ENCODE measurements at regions not wholly inside any gene's neighbourhood (a gene's known extent, or its start where the extent isn't known, plus 50 kb on each side); places are given as distances from the start of the nearest gene placed in this dataset.

GRCh38 chr2:180735799-180736198, 244.6 kb upstream of the UBE2E3 start:
- DNase-seq (ENCODE audit: low spot score) = no peak

- DNase-seq (ENCODE audit: low spot score) = no peak
Observed at GRCh38 chr2:180734382-180734781, 246.0 kb upstream of the UBE2E3 start.

DNA sequence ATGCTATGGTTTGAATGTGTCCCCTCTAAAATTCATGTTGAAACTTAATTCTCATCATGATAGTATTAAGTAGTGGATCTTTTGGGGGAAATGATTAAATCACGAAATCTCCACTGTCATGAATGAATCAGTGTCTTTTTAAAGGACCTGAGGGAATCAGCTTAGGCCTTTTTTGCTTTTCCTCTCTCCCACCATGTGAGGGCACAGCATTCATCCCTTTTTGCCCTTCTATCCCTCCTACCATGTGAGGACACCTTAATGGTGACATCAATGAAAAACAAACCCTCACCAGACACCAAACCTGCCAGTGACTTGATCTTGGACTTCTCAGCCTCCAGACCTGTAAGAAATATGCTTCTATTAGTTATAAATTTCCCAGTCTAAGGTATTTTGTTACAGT, 247.1 kb upstream of the UBE2E3 start:
- no peak for DNase-seq (ENCODE audit: low spot score)

DNA sequence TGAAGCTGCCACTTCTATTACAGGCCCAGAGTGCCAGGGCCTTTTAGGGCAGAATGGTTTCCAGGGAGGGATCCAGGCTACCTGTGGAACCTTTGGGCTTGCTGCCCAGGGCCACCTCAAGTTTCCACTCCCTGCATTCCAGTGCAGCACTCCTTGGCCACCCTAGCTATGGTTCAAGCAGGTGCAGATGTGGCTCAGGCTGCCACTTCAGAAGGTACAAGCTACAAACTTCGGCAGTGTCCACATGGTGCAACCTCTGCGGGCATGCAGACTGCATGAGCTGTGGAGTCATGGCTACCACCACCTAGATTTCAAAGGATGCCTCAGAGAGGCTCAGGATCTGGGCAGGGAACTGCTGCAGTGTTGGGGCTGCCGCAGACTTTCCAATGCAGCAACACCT, 248.1 kb upstream of the UBE2E3 start:
- DNase-seq (ENCODE audit: low spot score) = no peak

GRCh38 chr2:180730976-180731375, 249.4 kb upstream of the UBE2E3 start:
- DNase-seq (ENCODE audit: low spot score) = no peak

DNA sequence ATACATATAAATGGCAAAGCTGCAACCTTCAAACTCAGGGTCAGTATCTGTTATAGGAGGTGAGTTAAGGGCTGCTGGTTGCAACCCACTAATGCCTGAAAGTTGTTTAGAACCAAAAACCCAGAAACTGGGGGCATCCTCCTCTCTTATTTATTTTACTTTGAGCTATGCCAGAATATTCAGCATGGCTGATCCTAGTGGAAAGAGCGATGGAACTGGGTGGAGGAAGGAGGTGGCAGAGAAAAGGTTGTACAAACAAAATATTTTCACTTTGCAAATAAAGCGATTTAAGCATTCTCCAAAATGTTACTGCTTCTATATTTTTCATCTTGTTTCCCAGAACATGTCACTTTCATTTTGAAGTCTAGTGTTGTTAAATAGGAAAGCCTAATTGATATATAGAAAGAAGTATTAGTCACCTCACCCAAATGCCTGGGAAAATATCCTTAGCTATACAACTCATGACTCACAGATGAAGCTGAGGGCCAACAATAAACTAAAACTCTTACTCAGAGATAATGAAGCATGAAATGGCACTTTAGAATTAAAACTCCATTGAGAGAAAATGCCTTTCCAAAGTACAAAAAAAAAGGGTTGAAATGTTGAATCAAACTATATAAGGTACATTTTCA, 251.4 kb upstream of the UBE2E3 start:
- peak; percentile 20 for DNase-seq (ENCODE audit: low spot score)

DNA sequence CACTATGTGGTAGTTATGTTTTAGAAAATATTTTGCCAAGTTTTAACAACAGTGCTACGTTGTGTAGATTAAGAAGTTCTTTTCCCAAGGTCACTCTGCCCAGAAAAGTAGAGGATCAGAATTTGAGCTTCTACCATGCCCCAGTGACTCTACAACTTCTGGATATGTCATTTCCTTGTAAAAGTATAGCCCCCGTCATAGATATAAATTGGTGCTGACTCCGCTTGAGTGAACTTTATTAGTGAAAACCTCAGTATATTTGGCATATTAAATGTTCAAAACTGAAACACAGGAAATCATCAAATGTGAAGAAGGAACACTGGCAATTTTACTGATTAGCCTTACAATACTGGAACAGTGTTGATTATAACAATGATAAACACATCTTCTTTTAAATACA, 256.7 kb upstream of the UBE2E3 start:
- no peak for DNase-seq (ENCODE audit: low spot score)

DNA sequence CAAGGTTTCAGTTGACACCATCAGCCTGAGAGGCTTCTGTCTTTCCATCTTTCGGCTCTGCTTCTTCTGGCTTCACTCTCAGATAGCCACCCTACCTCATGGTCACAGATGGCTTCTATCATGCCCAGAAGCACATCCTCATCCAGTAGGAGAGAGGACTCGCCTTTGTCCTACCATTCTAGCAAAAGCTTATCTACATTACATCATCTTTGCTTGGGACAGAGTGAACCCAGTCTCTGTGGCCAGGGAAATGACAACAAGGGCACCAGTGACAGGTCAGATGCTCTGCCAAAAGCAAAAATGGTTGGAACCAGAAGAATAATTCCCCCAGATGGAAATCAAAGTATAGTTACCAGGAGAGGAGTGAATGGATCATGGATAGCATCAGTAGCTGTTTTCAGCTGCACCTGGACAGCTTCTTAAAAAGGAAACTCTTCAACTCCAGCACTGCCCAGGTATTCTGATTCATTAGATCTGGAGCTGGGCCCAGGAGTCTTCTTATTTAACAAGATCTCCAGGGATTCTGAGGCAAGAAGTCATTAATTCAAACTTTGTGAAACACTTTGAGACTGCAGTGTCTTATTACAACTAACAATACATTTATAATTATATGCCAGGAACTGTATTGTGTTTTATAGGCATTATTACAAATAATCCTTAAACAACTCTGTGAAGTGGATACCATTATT, 257.7 kb upstream of the UBE2E3 start:
- no peak for DNase-seq (ENCODE audit: low spot score)

DNA sequence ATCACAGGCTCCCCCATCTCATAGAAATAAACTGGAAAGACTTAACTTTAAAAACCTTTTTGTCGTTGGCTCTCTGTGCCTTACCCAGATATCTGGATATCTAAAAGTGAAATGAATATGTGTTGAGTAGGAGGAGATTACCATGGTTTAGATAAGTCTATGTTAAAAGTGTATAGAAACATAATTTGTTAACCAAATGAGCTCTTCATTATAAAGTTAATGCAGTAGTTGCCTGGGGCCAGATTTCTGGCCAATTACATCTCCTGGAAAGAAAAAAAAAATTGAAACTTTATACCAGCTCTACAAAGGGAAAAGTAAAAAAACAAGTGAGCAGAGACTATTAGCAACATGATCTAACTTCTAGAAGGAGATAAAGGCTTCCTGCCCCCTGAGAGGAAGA, 259.6 kb upstream of the UBE2E3 start:
- no peak for DNase-seq (ENCODE audit: low spot score)

DNA sequence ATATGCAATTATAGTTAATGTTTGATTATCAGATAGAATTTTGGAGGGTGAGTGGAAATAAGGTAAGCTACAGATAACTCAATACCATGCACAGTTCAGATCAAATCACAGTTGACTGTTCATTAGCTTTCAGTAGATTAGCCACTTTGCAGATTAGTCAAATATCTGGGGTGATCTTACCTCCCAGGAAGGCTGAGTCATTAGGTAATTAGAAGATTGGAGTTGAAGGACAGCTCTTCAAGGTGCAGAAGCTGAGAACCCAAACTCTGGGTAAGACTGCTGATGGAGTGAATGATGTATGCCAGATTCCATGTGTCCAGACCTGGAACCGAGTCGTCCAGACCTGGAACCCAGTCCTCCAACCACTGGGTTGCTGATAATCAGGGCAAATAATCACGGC, 262.8 kb upstream of the UBE2E3 start:
- no peak for DNase-seq (ENCODE audit: low spot score)

DNA sequence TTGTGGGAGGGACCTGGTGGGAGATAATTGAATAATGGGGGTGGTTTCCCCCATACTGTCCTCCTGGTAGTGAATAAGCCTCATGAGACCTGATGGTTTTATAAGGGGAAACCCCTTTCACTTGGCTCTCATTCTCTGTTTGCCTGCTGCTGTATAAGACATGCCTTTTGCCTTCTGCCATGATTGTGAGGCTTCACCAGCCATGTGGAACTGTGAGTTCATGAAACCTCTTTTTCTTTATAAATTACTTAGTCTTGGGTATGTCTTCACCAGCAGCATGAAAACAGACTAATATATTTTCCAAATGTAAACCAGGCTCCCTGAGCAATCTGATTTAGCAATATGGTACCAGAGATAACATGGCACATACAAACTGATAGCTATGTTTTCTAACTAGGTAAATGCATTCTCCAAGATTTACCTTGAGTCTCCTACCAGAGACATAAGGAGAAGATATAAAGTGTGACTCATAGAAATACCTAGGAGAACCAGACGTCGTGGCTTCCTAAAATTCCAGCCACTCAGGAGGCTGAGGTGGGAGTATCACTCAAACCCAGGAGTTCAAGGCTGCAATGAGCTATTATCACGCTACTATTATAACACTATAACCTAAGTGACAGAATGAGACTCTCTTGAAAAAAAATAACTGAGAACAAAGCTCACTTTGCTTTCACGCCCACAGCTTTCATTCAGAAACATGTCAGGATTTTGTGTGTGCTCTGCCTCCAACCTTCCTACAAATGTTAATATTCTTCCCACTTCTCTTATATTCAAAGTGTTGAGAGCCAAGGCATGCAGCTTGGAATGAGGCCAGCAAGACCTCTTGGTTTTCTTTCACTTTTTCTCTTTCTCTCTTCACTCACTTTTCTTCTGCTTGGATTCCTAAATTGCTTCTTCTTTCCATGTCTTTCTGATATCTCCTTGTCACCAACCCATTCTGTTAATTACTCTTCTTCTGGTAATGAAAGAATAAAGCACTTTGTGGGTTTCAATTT, 263.9 kb upstream of the UBE2E3 start:
- DNase-seq (ENCODE audit: low spot score) = no peak

GRCh38 chr2:180715044-180715443, 265.4 kb upstream of the UBE2E3 start:
- DNase-seq (ENCODE audit: low spot score) = no peak

GRCh38 chr2:180709392-180710145, 270.8 kb upstream of the UBE2E3 start:
- no peak for DNase-seq (ENCODE audit: low spot score)

- DNase-seq (ENCODE audit: low spot score) = peak; percentile 13
Observed at GRCh38 chr2:180707884-180708205, 272.6 kb upstream of the UBE2E3 start.

DNA sequence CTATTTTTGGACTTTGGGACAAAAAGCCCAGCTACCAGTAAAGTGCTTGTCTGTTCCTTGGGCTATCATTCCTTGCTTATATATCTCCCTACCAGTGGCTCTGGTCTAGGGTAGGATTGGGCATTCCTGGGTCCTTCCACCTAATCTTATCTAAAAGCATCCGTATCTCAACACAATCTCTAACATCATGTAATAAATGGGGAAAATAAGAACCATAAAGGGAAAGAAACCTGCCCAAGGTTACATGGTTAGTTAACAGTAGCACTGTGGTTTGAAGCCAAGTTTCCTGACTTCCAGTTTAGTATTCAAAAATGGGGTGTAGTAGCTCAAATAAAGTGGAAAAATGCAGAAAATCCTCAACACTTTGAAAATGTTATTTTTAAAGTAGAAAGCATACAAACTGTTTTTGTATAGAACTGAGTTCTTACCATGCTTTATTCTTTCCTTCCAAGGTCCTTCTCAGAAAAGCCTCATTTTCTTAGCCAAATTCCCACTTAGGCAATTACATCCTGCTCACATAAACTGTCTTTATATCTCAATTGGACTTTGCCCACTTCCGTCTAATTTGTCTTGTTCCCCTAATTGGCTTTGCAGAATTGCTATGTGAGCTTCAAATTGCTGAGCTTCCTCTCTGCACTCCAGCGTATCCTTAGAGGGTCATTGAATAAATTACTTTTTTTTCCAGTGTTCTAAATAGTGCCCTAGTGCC, 273.1 kb upstream of the UBE2E3 start:
- no peak for DNase-seq (ENCODE audit: low spot score)

DNA sequence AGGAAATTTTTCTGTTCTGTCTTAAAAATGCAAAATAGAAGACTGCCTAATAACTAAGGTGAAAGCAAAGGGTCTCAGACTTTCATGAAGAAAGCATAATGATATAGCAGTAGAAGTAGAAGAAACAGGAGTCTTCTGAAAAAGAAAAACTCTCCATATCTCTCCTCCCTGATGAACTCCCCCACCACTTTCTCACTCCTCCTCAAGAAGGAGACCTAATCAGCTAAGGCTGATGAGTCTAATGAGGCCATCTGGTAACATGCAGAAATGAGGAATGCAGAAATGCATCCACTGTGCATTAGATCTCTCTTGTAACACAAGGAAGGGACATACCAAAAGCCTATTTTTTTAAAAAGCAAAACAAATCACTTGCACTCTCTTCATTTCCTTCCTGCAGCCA, 273.7 kb upstream of the UBE2E3 start:
- no peak for DNase-seq (ENCODE audit: low spot score)

DNA sequence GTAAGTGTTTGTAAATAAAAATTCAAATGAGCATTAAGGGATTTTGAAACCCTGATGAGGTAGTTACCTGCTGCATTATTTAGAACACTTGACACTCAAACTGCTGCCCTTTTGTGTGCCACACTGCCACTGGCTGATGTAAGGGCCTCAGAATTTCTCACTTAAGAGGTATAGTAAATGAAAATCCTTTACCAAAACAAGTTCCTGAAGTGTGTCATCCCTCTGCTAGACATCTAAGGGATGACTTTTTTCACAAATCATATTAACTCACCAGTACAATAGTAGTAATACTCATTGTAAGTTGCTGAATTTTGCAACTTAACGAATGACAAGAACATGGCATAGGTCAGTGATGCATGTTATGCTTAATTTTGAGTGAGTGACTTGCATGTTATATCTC, 274.9 kb upstream of the UBE2E3 start:
- DNase-seq (ENCODE audit: low spot score) = no peak

DNA sequence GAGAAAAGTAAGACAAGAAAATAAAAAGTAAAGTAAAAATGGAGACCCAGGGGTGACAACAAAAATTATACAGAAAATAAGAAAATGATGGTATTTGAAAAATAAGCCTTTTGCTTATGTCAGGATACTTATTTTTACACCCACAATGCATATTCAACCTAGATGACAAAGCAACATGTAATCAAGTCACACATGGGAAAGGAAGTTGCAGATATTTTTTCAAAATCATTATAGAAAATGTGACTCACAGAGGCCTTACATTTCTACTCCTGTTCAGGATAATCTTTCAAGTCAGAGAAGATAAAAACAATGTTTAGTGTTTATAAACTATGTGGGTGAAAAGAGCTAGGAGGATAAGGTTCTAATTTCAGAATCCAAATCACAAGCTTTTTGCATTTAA, 275.3 kb upstream of the UBE2E3 start:
- no peak for DNase-seq (ENCODE audit: low spot score)

DNA sequence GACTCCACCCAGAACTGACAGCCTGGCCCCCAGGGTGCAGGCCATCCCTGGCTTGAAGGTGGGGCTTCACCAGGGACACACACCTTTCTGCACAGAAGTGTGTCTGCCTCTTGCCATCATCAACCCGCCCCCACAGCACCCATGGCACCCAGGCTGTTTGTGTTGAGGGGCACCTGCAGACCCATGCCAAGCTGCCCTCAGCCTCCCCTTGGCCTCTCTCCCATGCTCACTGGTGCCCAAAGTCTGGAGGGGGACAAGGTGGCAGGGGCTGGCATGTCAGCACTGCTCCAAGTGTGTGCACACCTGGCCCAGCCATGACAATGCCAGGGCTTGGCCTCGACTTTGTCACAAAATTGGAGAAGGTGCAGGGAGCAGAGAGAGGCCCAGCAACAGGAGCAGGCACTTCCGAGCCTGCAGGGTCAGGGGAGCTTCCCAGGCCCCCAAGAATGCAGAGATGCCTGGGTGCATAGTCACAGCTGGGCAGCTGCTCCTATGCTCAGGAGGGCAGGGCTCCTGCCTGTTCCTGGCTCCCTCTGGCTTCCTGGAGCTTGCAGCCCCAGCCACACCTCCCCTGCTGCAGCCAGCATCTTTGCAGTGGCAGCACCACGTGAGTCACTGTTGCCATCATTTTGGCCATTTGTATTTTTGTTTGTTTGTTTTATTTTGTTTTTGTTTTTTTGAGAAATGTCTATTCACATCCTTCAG, 280.6 kb upstream of the UBE2E3 start:
- no peak for DNase-seq (ENCODE audit: low spot score)

DNA sequence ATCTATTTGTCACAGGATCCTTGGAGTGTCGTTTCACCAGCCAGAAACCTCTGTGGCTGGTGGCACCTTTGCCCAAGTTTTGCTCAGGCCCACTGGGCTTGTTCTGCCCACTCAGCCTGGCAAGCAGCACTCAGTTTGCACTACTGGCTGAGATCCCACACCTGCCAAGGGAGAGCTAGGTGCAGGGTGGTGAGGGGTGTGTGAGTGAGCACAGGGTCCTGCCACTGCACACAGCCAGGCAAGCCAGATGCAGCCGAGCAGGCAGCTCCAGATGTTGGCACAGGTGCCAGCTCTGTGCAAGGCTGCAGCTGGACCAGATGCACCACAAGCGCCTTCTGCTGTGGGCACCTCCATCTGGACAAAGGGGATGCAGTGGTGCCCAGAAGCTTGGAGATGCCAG, 281.7 kb upstream of the UBE2E3 start:
- DNase-seq (ENCODE audit: low spot score) = no peak

Measured in SW480 (cell line).